HG03135 (cell line): ENCODE measurements at regions not wholly inside any gene's neighbourhood (a gene's known extent, or its start where the extent isn't known, plus 50 kb on each side); places are given as distances from the start of the nearest gene placed in this dataset.
"Not testable (repeated sequence)": the region's sequence is repeated elsewhere in the genome, so short reads cannot be mapped to it uniquely, and the experiment has no call there.

ENCODE experiments used
- ATAC-seq: cut with Tn5 transposase; IDR thresholded peaks from one replicate; pipeline ENCODE4 v1.9.1; 2021; ENCODE audit warnings: mild to moderate bottlenecking, moderate library complexity; ENCODE audit not compliant: unreplicated experiment

- no peak for ATAC-seq
These were observed 194.2 kb upstream of the GLRA1 start for GRCh38 chr5:152118676-152119470.

GRCh38 chr5:152116934-152117333, 192.3 kb upstream of the GLRA1 start:
- no peak for ATAC-seq

GRCh38 chr5:152113401-152113800, 188.8 kb upstream of the GLRA1 start:
- no peak for ATAC-seq

- no peak for ATAC-seq
These were observed 182.6 kb upstream of the GLRA1 start for GRCh38 chr5:152107220-152107619.

- ATAC-seq: no peak
These were observed 181.9 kb upstream of the GLRA1 start for GRCh38 chr5:152106571-152106970.

- ATAC-seq: no peak
These were observed 180.4 kb upstream of the GLRA1 start for GRCh38 chr5:152105085-152105484.

GRCh38 chr5:152104211-152104610, 179.6 kb upstream of the GLRA1 start:
- no peak for ATAC-seq

- not testable (repeated sequence) for ATAC-seq
These were observed 178.3 kb upstream of the GLRA1 start for GRCh38 chr5:152102908-152103307.

- ATAC-seq: no peak
These were observed 177.4 kb upstream of the GLRA1 start for GRCh38 chr5:152102057-152102456.

- ATAC-seq: no peak
These were observed 175.8 kb upstream of the GLRA1 start for GRCh38 chr5:152100462-152100861.

GRCh38 chr5:152097128-152097527, 172.5 kb upstream of the GLRA1 start:
- no peak for ATAC-seq

- ATAC-seq: no peak
These were observed 170.1 kb upstream of the GLRA1 start for GRCh38 chr5:152094716-152095115.

GRCh38 chr5:152094060-152094459, 169.4 kb upstream of the GLRA1 start:
- ATAC-seq: no peak

GRCh38 chr5:152092580-152092979, 167.9 kb upstream of the GLRA1 start:
- ATAC-seq: no peak

- ATAC-seq: no peak
These were observed 165.0 kb upstream of the GLRA1 start for GRCh38 chr5:152089644-152090043.

GRCh38 chr5:152086668-152087067, 162.0 kb upstream of the GLRA1 start:
- ATAC-seq: no peak

GRCh38 chr5:152084476-152084875, 159.8 kb upstream of the GLRA1 start:
- no peak for ATAC-seq

- ATAC-seq: no peak
These were observed 158.6 kb upstream of the GLRA1 start for GRCh38 chr5:152083231-152083630.

GRCh38 chr5:152072091-152072490, 147.4 kb upstream of the GLRA1 start:
- no peak for ATAC-seq

GRCh38 chr5:152070591-152070990, 145.9 kb upstream of the GLRA1 start:
- no peak for ATAC-seq

- ATAC-seq: no peak
These were observed 142.1 kb upstream of the GLRA1 start for GRCh38 chr5:152066784-152067183.

GRCh38 chr5:152063004-152063403, 138.4 kb upstream of the GLRA1 start:
- no peak for ATAC-seq

- ATAC-seq: no peak
These were observed 136.4 kb upstream of the GLRA1 start for GRCh38 chr5:152061095-152061494.
